ENCODE measurements at regions not wholly inside any gene's neighbourhood (a gene's known extent, or its start where the extent isn't known, plus 50 kb on each side); places are given as distances from the start of the nearest gene placed in this dataset.

DNA sequence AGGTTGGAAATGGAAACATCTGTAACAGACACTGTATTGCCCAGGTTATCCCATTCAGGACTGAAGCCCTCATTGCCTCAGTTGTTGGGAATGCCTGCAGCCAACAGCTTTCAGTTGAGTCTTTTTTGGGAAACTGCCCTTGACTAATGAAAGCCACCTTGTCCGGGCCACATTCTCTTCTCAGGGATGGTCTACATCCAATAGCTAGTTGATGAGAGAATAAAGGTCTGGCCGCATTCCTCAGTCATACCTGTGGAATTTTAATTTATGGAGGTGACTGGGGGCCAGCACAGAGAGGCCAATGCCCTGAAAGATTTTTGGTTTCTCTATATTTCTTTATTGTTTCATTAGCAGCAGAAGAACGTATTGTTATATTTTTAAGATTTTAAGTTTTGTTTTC, 147.6 kb upstream of the MSX1 start:
- TF ChIP-seq, protein P1, sequence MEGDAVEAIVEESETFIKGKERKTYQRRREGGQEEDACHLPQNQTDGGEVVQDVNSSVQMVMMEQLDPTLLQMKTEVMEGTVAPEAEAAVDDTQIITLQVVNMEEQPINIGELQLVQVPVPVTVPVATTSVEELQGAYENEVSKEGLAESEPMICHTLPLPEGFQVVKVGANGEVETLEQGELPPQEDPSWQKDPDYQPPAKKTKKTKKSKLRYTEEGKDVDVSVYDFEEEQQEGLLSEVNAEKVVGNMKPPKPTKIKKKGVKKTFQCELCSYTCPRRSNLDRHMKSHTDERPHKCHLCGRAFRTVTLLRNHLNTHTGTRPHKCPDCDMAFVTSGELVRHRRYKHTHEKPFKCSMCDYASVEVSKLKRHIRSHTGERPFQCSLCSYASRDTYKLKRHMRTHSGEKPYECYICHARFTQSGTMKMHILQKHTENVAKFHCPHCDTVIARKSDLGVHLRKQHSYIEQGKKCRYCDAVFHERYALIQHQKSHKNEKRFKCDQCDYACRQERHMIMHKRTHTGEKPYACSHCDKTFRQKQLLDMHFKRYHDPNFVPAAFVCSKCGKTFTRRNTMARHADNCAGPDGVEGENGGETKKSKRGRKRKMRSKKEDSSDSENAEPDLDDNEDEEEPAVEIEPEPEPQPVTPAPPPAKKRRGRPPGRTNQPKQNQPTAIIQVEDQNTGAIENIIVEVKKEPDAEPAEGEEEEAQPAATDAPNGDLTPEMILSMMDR (tag by site-specific recombination; IDR thresholded peaks at IDR 0.05) = no peak
- TF ChIP-seq, protein P2, sequence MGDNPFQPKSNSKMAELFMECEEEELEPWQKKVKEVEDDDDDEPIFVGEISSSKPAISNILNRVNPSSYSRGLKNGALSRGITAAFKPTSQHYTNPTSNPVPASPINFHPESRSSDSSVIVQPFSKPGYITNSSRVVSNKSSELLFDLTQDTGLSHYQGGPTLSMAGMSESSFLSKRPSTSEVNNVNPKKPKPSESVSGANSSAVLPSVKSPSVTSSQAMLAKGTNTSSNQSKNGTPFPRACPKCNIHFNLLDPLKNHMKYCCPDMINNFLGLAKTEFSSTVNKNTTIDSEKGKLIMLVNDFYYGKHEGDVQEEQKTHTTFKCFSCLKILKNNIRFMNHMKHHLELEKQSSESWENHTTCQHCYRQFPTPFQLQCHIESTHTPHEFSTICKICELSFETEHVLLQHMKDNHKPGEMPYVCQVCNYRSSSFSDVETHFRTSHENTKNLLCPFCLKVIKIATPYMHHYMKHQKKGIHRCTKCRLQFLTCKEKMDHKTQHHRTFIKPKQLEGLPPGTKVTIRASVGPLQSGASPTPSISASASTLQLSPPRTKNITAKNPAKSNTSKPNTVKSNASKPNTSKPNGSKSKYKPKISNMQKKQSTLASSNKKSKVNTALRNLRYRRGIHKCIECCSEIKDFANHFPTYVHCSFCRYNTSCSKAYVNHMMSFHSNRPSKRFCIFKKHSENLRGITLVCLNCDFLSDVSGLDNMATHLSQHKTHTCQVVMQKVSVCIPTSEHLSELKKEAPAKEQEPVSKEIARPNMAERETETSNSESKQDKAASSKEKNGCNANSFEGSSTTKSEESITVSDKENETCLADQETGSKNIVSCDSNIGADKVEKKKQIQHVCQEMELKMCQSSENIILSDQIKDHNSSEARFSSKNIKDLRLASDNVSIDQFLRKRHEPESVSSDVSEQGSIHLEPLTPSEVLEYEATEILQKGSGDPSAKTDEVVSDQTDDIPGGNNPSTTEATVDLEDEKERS (tag by site-specific recombination; IDR thresholded peaks at IDR 0.05) = no peak
- TF ChIP-seq REPIN1 (tag by site-specific recombination; IDR thresholded peaks at IDR 0.05; ENCODE audit: low read depth) (no peak), MEIS1 (CRISPR knock-in tag; IDR thresholded peaks at IDR 0.05; ENCODE audit: borderline replicate concordance) (no peak), ZNF530 (tag by site-specific recombination; IDR thresholded peaks at IDR 0.05; ENCODE audit: low read depth) (no peak)
- TF ChIP-seq, protein P3, sequence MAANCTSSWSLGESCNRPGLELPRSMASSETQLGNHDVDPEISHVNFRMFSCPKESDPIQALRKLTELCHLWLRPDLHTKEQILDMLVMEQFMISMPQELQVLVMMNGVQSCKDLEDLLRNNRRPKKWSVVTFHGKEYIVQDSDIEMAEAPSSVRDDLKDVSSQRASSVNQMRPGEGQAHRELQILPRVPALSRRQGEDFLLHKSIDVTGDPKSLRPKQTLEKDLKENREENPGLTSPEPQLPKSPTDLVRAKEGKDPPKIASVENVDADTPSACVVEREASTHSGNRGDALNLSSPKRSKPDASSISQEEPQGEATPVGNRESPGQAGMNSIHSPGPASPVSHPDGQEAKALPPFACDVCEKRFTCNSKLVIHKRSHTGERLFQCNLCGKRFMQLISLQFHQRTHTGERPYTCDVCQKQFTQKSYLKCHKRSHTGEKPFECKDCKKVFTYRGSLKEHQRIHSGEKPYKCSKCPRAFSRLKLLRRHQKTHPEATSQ (tag by site-specific recombination; IDR thresholded peaks at IDR 0.05) = no peak

Data from HEK293 (cell line).